Stomach (tissue), 4 donors: ENCODE measurements at regions not wholly inside any gene's neighbourhood (a gene's known extent, or its start where the extent isn't known, plus 50 kb on each side); places are given as distances from the start of the nearest gene placed in this dataset.

Source experiments
- POLR2A ChIP-seq, 4 donors: fragments of 450-650 bp; IDR thresholded peaks; one replicate each; pipeline ENCODE4 v1.6.1; 2016; ENCODE audit warnings: antibody characterized with exemption in 4 of 4, control low read depth in 2 of 4, mild to moderate bottlenecking in 1 of 4, moderate library complexity in 1 of 4
- TF ChIP-seq, protein P1 (sequence below), 7 experiments: fragments of 450-650 bp in 4 of 7; fragments of 200-600 bp in 3 of 7; sonication (generic) in 3 of 7; IDR thresholded peaks; one replicate each; pipeline ENCODE4 v1.5.1; 2016 to 2019; ENCODE audit warnings: antibody characterized with exemption in 7 of 7, control low read depth in 2 of 7, mild to moderate bottlenecking in 1 of 7

DNA sequence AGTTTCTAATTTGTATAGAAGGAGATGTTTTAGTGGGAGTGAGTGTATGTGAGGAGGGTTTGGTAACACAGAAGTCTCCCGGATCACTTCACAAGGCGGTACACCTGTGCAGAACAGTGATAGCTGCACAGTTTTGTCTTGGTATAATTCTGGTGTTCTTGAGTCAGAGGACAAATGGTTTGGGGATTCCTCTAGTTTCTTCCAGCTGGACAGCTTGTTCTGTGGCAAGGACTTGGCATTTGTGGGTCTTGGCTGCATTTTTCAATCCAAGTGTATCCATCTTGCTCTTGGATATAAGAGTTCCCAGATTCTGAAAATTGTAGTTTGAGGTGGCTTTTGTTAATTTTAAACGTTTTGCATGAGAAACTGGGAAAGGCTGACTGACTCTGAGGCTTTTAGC lies 135.7 kb downstream of the AHR start:
- TF ChIP-seq, protein P1, sequence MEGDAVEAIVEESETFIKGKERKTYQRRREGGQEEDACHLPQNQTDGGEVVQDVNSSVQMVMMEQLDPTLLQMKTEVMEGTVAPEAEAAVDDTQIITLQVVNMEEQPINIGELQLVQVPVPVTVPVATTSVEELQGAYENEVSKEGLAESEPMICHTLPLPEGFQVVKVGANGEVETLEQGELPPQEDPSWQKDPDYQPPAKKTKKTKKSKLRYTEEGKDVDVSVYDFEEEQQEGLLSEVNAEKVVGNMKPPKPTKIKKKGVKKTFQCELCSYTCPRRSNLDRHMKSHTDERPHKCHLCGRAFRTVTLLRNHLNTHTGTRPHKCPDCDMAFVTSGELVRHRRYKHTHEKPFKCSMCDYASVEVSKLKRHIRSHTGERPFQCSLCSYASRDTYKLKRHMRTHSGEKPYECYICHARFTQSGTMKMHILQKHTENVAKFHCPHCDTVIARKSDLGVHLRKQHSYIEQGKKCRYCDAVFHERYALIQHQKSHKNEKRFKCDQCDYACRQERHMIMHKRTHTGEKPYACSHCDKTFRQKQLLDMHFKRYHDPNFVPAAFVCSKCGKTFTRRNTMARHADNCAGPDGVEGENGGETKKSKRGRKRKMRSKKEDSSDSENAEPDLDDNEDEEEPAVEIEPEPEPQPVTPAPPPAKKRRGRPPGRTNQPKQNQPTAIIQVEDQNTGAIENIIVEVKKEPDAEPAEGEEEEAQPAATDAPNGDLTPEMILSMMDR (IDR thresholded peaks at IDR 0.05) = no peak
- no peak for TF ChIP-seq POLR2A (IDR thresholded peaks at IDR 0.05)
